NK-92 treated with Interleukin-12 subunit alpha and Interleukin-12 subunit beta, amount 100 ng/mL, for 24 hours (cell line): ENCODE measurements at regions not wholly inside any gene's neighbourhood (a gene's known extent, or its start where the extent isn't known, plus 50 kb on each side); places are given as distances from the start of the nearest gene placed in this dataset.
A peak's percentile ranks its signal among the peaks of the same experiment; 100 is the strongest.

Source experiments
- DNase-seq: peaks from one replicate; lab custom pipeline; 2025; lab: John Stamatoyannopoulos, UW

DNA sequence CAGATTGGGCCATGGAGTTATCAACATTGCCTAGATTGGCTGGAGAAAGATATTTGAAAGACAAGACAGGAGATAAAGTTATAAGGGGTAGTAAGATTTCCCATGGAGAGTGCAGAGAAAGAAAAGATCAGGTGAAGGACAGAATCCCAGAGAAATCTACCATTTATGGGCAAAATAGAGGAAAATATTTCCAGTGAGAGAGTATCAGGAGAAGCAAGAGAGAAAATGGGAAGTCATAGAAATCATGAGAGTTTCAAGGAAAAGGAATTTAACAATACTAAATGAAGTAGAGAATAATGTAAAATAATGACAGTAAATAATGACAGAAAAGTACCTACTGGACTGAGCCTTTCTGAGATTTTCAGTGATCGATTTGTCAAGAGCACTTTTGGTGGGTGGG lies 447.6 kb upstream of the CHST9 start:
- no peak for DNase-seq

DNA sequence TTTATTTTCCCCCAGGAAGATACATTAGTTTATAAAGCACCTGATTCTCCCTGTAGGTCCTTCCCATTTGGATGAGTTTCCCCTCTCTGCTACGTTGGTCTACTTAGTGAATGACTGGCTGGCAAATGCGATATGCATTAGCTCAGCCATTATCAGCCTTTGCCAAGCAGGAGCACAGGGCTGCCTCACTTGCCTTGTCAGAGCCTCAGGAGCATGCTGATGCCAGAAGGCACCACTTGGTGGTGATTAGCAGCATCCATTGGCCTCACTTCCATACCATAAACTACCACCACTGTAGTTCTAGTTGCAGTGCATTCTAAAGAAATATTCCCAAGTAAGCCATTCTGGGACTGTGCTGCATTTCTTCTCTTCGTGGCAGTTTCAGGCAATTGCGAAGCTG lies 442.8 kb upstream of the CHST9 start:
- DNase-seq: no peak

DNA sequence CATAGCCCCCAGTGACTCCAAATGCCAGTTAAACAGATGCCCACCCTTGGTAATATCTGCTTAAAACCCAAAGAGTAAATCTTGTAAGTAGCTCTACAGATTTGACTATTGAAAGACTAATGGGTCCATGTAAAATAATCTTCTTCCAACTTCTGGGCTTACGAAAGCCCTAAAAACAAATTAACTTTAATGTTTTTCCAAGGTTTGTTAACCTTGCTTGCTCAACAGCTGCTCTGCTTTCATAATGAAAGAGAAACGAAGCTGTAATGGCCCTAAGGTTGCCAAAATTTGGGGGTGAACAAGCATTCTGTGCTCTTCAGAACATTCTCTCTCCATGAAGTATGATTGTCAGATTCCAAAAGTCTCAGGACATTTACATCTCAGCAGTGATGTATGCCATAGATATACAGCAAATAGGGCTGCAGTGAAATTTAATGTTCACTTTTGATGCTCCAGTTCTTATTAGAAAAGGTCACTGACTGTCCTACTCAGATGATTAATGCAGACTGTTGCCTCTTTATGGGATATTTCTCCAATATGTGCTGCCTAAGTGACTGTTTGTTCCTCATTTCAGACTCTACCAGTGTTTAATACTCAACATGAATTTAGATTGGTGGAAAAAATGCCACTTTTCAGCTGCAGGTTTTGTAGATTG lies 436.3 kb upstream of the CHST9 start:
- no peak for DNase-seq

DNA sequence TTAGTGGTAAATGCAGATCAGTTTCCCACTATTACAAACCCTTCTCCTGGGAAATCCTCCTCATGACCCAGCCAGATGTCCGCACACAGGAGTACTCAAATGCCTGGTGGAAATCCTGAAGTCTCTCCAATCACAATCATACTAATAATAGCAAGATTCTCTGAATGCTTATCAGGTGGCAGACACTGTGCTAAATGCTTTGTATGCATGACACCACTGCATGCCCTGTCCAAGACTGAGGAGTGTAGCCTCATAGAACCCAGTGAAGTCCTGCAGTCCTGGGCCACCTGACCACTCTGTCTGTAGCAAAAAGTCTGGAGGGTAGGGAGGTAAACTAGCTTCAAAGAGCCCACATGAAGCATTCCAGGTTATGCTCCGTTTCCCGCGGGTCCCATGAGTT lies 434.8 kb upstream of the CHST9 start:
- no peak for DNase-seq

DNA sequence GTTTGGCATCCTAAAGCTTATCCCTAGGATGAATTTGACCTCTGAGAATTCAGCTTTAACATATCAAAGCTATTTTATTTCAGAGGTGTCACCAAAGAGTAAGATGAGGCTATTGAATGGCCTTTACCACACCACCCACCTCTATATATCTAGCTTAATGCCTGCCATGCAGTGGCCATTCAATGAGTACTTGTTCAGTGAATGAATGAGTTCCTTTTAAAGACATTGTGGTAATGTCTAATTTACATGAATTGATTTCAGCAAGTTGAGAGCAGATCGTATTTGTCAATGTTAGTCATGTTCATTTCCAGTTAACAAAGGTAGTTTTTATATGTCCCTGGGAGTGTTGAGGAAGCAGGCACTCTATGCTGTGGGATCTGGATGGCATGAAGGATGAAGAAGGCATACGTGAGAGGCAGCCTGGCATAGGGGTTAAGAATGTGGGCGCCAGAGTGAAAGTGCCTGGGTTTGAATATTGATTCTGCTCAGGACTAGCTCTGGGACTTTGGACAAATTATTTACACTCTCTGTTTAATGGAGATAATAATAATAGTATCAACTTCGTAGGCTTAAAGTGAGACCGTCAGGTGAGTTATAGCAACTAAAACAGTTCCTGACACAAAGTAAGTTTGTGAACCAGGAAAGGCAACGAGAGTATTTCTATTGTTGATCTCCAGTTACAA lies 434.1 kb upstream of the CHST9 start:
- DNase-seq: no peak

DNA sequence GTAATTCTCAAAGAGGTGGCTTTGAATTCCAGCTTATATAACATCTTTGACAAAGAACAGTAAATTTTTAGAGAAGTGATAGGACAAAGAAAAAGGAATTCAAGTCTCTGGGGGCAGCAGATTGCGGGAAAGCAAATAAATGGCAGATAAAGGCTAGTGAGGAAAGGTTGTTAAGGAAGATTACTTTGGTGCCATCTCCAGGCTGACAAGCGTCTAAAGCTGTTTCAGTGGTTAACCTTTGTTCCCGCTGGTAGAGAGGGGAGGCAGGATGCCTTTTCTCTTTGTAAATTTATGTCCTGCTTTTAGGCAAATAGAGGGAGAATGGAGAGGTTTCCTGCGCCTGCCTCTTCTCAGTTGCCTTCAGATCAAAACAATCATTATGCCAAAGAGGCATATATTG lies 431.2 kb upstream of the CHST9 start:
- no peak for DNase-seq

DNA sequence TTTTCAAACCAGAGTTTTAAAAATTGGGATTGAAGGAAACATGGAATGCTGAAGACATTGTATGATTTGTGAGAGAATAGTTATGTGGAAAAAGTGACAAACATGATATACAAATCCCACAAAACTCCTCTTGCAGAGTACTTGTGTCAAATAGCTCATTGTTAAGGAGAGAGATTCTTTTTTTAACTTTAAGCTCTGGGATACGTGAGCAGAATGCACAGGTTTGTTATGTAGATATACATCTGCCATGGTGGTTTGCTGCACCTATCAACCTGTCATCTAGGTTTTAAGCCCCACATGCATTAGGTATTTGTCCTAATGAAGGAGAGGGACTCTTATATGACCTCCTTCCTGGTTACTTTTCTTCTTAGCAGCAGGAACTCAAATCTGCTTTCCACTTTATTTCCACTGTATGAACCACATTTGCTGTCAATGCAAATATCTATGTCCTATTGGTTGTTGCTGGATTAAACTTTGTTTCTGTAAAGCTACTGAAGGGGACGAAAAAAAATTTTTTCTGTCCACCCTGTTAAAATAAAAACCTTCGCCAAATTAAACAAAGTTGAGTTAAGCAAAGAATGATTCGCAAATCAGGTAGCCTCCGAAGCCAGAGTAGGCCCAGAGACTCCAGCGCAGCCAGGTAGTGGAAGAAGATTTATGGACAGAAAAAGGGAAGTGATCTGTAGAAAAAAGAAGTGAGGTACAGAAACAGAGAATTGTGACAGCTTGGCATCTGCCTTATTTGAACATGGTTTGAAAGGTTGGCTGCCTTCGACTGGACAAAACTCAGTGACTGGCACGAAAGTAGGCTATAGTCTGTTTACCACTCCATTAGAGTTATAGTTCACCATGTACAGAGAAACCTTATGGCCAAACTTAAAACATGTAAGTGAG lies 430.1 kb upstream of the CHST9 start:
- DNase-seq: no peak

DNA sequence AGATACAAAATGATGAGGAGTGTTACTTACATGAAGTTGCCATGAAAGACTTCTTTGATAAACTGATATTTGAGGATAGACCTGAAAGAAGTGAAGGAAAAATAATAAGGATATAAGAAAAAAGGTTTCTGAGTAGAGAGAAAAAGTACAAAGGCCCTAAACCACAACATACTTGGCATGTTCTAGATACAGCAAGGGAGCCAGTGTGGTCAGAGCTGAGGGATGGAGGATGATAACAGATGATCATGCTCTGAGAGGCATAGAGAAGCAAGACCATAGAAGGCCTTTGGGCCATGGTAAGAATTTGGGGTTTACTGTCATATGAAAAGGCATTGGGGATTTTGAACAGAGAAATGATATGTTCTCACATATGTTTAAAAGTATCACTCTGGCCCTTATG lies 424.1 kb upstream of the CHST9 start:
- no peak for DNase-seq

DNA sequence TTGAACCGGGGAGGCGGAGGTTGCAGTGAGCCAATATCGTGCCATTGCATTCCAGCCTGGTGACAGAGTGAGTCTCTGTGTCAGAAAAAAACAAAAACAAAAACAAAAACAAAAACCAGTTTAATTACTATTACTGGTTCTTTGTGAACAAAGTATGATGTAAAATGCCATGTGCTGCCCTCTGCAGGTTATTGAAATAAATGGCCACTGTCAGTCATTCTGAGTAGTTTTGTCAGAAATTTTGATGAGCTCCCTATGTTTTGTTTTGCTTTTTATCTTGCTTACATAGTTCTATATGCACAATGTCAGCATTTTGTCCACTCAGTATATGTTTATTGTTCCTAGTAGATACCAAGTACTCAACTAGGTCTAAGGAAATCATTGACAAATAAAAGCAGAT lies 423.6 kb upstream of the CHST9 start:
- DNase-seq: no peak

DNA sequence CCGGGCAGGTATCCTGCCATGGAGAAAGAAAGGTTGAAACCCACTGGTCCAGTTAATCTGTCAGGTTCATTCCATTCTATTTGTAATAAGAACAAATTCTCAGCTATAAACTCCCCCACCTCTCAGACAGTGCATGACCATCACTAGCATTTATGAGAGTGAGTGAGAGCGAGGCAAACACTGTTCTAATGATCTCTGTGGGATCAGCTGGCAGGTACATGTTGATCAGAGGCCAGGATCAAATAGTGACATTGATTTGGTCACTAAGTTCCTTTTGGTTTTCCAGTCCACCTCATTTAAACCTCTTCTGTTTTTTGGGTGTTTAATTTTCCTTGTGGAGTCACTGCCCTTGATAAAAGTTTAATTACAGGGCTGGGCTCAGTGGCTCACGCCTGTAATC lies 423.1 kb upstream of the CHST9 start:
- DNase-seq: no peak

DNA sequence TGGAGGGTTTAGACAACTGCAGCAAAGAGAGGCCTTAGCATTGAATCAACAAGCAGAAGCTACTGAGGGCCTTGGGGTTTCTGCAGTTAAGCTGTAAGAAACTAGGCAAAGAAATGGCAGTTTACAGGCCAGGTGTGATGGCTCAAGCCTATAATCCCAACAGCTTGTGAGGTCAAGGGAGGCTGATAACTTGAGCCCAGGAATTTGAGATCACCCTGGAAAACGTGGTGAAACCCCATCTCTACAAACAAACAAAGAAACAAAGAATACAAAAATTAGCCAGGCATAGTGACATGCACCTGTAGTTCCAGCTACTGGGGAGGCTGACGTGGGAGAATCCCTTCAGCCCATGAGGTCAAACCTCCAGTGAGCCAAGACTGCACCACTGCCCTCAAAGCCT lies 421.6 kb upstream of the CHST9 start:
- no peak for DNase-seq

DNA sequence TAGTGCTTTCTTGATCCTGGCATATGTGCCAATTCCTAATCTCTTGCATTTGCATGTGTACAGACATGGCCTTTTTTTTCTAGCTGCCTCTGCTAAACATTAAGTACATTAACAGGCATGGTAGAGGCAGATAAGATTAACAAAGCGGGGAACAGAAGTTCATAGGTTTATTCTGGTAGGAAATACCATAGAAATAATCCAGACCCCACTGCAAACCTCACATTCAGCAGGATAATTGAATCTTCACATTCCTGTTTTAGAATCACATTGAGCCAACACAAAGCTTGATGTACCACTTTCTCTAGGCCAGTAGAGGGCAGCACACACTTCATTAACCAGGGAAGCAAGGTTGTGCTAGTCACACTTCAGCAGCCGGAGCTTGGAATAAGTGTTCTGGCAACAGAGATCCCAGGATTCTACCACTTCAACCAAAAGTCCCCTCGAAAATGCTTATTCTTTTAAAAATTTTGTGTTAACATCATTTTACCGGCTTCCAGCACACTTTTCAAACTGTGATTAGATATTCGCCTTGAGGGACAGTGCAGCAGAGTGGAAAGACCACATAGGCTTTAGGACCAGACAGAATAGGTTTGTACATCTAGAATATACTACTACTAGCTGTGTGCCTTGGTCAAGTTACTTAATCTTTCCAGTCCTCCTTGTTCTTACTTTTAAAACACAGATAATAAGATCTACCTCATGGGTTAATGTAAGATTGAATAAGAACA lies 420.2 kb upstream of the CHST9 start:
- DNase-seq: no peak

DNA sequence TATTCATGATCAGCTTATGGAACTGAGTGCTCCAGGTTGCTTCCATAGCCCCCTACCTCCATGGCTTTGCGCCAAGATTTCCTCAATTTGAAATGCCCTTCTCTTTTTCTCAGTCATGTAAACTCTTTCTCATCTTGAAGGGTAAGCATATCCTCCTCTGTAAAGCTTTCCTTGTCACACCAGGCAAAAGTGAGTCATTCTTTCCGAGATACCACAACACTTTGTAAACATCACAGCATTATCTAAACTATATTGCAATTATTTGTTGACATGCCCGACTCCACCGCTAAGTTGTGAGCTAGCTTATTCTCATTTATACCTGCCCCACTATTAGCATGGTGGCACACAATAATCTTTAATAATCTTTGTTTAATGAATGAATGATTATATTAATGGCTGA lies 419.5 kb upstream of the CHST9 start:
- no peak for DNase-seq

DNA sequence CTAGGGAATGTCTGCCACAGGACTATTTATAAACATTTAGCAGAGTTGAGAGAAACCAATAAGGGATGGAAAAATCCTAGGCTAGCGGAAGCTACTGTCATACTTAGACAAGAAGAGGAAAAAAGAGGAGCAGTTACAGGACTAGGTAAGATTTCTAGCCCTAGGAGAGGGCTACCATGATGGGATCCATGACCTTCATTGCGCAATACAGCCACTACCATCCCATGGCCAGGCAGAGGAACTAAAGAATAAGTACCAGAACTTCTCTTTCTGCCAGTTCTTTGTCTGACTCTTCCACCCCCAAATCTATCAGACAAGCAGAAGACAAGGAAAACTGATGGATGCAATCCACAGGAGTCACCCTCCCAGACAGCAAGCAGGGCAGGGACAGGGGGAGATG lies 417.0 kb upstream of the CHST9 start:
- DNase-seq: no peak

DNA sequence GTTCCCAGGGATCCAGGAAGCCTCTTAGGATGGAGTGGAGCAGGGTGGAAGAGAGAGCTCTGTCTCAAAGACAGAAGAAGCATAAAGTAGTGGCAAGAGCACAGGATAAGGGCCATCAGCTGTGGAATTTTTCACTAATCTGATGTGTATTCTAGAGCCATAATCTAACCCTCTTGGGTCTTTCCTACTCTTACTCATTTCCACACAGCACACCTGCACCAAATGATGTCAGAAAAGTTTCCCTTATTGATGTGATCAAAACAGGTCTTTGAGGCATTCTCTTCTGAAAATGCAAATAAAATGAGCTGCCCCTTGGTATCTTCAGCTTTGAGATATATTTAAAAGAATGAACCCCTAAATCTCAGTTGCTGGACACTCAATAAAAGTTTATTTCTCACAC lies 415.1 kb upstream of the CHST9 start:
- DNase-seq: no peak

DNA sequence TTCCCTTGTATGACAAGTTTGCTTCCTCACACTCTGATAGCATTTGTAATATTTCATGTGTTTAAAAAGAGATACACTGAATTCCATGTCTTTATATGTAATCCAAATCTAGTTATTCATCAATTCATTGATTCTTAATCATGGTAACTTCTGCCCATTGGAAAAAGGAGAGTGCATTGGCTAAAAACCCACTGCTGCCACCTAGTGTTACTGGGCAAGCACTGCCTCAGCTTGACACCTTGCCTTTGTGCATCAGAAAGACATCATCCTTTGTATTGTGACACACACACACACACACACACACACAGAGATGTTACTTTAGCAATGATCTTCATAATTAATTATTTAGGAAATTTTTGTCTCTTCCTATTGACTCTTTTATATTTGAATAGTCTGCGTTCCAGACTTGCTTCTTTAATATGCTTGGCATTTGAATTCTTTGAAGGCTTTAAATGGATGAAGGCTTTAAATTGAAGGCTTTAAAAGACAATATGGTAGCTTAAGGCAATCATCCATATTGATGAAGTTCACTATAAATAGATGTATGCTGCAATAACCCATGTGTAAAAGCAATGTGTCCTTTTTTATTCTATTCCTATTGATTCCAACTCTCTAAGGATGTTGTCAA lies 414.2 kb upstream of the CHST9 start:
- peak; percentile 4 for DNase-seq

DNA sequence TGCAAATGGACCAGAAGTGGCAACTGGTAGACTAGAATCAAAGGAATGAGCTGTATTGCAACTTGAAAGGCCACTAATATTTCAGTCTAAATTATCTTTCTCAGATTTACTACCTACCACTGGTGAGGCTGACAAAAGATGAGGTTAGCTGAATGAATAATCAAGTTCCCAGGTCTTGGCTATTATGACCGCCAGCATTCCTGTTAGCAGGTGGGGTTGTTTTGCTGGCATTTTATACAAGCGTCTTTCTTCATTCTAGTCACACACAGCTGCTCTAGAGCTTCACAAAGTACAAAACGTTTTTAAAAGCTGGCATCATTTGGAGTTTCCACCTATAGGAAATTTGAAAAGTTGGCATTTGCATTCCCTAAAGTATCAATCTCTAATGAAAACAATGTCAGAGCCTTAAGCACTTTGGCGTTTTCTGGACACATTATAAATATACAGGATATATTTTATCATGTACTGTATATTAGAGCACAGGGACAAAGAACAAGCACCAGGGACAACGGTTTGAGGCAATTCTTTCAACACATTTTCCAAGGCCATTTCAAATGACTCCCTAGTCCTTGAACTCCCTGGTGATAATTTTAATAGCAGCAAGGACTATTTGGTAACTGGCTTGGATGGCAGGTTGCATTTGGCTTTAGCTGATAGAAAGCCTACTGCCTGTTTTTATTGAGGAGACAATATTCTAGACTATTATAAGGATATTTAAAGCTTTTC lies 410.2 kb upstream of the CHST9 start:
- no peak for DNase-seq

DNA sequence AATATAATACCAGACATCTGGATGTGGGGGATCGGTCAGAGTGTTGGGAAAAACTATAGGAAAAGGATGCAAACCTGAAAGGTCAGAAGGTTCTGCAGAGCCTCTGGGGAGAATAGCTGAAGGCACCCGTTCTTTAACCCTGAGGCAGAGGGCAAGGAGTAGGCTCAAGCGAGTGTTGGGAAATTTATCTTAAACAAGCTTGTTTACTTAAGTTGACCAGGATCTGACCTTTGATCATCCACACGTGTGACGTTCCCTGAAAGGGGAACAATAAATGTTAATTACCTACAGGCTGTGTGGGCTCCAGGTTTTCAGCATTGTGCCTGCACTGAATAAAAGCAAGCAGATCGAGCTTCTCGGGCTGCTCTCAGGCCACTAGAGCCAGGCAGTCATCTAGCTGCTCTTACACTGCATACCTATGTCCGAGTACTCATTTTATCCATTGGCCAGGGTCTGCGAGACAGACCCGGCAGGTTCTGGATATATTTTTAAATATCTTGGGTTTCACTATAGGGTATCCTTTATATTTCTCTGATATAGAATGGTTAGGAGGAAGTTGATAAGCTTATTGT lies 400.6 kb upstream of the CHST9 start:
- no peak for DNase-seq

DNA sequence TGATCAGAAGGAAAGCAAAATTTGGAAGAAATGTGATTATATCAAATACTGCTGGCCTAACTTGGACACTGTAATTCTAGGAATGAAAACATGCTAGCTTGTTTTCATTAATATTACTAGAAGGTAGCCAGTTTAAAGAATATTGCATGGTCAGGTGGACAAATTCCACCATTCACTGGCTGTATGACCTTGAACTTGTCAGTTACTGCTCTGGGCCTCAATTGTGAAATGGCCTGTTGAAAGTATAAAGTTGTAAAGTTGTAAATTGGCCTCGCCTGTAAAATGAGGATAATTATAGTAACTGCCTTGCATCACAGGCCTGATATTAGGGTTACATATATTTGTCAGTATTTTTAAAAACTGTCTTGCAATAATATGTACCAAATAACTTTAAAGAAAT lies 398.4 kb upstream of the CHST9 start:
- no peak for DNase-seq

DNA sequence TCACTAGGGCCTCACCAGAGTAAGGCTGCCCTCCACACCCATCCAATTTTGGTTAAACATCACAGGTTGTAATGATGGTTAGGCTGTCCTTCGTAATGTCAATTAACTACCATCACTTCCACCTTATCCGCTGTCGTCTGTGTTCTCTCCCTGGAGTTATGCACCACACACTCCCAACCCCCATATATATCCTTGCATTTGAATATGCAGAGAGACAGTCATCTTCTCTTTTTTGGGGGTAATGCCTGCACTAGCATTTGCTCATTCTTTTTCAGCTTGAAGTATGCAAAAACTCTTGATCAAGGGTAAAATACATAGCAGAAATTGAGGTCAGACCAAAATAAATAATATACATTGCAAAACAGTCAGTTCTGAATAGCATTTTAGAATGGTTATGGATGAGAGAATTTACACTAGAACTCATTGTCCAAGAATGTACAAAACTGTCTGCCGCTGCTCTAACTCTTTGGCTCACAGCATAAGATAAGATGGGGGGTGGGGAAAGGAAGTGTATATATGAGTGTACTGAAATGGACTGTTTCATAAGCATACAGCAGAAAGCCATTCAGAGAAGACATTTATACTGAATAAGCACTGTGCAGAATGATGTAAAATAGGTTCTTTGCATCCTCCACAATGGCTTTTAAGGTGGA lies 397.8 kb upstream of the CHST9 start:
- DNase-seq: no peak
